GM23248 (cell line): ENCODE measurements at regions not wholly inside any gene's neighbourhood (a gene's known extent, or its start where the extent isn't known, plus 50 kb on each side); places are given as distances from the start of the nearest gene placed in this dataset.

Source experiments
- EZH2 ChIP-seq: fragments of 200-600 bp; sonication (generic); IDR thresholded peaks from 2 replicates; pipeline ENCODE4 v1.6.1; 2018; ENCODE audit warnings: antibody characterized with exemption, mild to moderate bottlenecking; ENCODE audit not compliant: insufficient read depth, poor library complexity, severe bottlenecking
- EZH2phosphoT487 ChIP-seq: fragments of 200-600 bp; sonication (generic); IDR thresholded peaks from 2 replicates; pipeline ENCODE4 v1.6.1; 2018; ENCODE audit warnings: antibody characterized with exemption, moderate library complexity, mild to moderate bottlenecking, low read depth; ENCODE audit not compliant: insufficient read depth

- no peak for TF ChIP-seq EZH2
- no peak for TF ChIP-seq EZH2phosphoT487
Observed at GRCh38 chr6:22926790-22927354, 357.5 kb downstream of the HDGFL1 start.
